GM19463 (cell line): ENCODE measurements at regions not wholly inside any gene's neighbourhood (a gene's known extent, or its start where the extent isn't known, plus 50 kb on each side); places are given as distances from the start of the nearest gene placed in this dataset.

Experiments
- ATAC-seq: cut with Tn5 transposase; IDR thresholded peaks from one replicate; pipeline ENCODE4 v1.9.1; 2021; ENCODE audit warnings: mild to moderate bottlenecking, moderate library complexity; ENCODE audit not compliant: unreplicated experiment

- no peak for ATAC-seq
These were observed 195.1 kb downstream of the MAGEB5 start for GRCh38 chrX:26411045-26411444.

GRCh38 chrX:26409636-26410035 is 193.7 kb downstream of the MAGEB5 start:
- no peak for ATAC-seq

DNA sequence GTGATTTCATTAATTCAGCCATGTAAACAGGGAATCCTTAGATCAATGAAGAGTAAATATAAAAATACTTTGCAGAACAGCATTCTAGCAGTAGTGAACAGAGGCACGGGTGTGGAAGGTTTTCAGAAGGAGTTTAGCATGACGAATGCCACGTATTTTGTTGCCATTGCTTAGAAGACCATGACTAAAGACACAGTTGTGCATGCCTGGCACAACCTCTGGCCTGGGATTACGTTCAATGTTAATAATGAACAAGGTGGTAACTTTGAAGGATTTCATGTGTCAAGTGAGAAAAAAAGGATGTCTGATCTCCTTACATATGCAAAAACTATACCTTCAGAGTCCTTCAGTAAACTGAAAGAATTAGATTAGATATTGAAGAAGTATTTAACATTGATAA is 171.9 kb downstream of the MAGEB5 start:
- no peak for ATAC-seq

DNA sequence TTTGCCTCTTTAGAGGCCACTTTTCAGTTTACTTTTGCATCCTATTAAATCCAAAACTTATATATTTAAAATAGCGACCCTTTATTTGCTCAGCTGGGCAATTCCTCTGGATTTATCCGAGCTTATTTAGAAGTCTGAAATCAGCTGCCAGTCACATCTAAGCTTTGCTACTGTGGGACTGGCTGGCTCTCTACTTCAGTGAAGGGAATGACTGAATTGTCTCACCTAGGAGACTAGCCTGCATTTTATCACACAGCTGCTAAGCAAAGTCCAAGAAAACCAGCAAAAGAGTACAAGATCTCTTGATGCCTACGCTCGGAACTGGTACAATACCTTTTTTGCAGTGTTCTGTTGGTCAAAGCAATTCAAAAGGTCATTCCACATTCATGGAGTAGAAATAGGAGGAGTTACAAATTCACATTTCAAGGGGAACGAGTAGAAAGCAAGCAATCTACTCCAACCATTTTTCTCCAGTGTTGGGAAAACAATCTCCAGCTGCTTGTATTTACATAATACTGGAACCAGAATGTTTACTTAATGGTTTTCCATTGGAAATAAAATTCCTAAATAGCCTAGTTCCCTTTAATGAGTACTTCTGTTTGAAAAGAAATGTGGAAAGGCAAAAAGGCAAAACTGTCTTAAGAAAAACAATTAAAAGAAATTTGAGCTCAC is 160.2 kb downstream of the MAGEB5 start:
- ATAC-seq: no peak

DNA sequence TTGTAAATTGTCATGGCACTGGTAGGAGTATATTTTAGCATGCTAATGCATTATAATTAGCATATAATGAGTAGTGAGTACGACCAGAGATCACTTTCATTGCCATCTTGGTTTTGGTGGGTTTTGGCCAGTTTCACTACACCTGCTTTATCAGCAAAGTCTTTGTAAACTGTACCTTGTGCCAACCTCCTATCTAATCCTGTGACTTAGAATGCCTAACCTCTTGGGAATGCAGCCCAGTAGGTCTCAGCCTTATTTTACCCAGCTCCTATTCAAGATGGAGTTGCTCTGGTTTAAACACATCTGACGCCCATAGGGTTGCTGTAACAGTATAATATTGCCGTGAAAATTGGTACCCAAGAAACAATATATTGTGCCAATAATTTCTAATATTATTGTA is 159.4 kb downstream of the MAGEB5 start:
- no peak for ATAC-seq

- ATAC-seq: no peak
These were observed 157.9 kb downstream of the MAGEB5 start for GRCh38 chrX:26373829-26374228.

- ATAC-seq: no peak
These were observed 137.0 kb downstream of the MAGEB5 start for GRCh38 chrX:26352891-26353430.

- no peak for ATAC-seq
These were observed 131.2 kb downstream of the MAGEB5 start for GRCh38 chrX:26347171-26347570.

GRCh38 chrX:26334232-26334631 is 118.3 kb downstream of the MAGEB5 start:
- ATAC-seq: no peak

DNA sequence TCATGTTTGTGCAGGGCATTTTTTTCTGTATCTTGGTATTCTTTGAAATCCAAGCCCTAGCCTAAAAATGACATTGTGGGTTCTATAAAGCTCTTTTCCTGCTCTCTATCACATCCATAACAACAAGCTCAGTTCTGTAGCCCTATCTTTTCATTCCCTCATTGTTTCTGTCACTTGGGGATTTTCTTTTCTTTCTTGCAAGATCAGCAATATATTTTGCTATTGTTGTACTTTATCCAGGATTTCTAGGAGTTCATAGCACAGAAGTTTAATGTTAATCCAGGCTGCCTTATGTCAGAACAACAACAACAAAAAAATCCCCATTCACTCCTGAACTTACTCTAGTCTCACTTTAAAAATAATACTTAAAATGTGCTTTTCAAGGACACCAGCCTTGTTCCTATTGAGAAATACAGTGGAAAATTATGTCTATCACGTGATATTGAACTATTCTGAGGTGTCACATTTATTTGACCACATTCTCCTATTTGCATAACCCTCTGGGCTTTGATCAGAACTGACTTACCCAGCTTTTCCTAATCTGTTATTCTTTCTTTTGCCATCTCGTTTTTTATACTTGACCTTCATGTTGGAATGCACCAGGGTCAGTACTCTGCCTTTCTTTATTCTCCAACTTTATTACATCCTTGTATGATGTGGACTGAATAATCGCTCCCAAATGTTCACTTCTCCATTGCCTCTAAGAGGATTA is 112.8 kb downstream of the MAGEB5 start:
- no peak for ATAC-seq

DNA sequence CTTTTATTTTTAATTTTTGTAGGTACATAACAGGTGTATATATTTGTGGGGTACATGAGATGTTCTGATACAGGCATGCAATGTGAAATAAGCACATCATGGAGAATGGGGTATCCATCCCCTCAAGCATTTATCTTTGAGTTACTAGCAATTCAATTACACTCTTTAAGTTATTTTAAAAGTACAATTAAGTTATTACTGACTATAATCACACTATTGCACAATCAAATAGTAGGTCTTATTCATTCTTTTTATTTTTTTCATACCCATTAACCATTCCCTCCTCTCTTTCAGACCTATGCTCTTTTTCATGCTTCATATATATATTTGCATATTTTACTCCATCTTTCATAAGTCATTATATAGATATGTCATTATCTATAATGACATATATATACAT is 93.3 kb downstream of the MAGEB5 start:
- ATAC-seq: no peak

GRCh38 chrX:26295425-26295824 is 79.5 kb downstream of the MAGEB5 start:
- no peak for ATAC-seq

- ATAC-seq: no peak
These were observed 70.9 kb downstream of the MAGEB5 start for GRCh38 chrX:26286836-26287235.
